Ishikawa (cell line): ENCODE measurements at regions not wholly inside any gene's neighbourhood (a gene's known extent, or its start where the extent isn't known, plus 50 kb on each side); places are given as distances from the start of the nearest gene placed in this dataset.

Source experiments
- NFIC ChIP-seq: IDR thresholded peaks from 2 replicates; pipeline ENCODE4 v1.6.1; 2012
- TAF1 ChIP-seq: IDR thresholded peaks from 2 replicates; pipeline ENCODE4 v1.6.1; 2012; ENCODE audit warnings: low read depth, mild to moderate bottlenecking
- TEAD4 ChIP-seq: IDR thresholded peaks from 2 replicates; pipeline ENCODE4 v1.6.1; 2012
- YY1 ChIP-seq: IDR thresholded peaks from 2 replicates; pipeline ENCODE4 v1.6.1; 2012; ENCODE audit warnings: low read depth

- TF ChIP-seq TAF1 (no peak), YY1 (no peak), NFIC (no peak), TEAD4 (no peak)
Observed at GRCh38 chr4:23388699-23389395, 501.0 kb downstream of the PPARGC1A start.
